CD14-positive monocyte (primary cell): ENCODE measurements at regions not wholly inside any gene's neighbourhood (a gene's known extent, or its start where the extent isn't known, plus 50 kb on each side); places are given as distances from the start of the nearest gene placed in this dataset.

Experiments used
- DNase-seq, 3 donors: peaks; one replicate each; pipeline ENCODE4 v3.0.0-alpha.2; 2011 to 2022
- H2AFZ ChIP-seq: 2 replicates; pipeline ENCODE4 v1.6.0; 2012; ENCODE audit warnings: mild to moderate bottlenecking, low read depth, low read length, inconsistent platforms; ENCODE audit not compliant: insufficient read depth, poor library complexity, severe bottlenecking
- H3K27ac ChIP-seq, 2 donors: 1 replicate in 1 of 2; 2 replicates in 1 of 2; pipeline ENCODE4 v1.5.1; 2012 to 2013; ENCODE audit warnings: low read length in 2 of 2, control low read depth in 1 of 2, inconsistent platforms in 1 of 2, low read depth in 1 of 2, mild to moderate bottlenecking in 1 of 2
- H3K27me3 ChIP-seq, 2 donors: one replicate each; pipeline versions ENCODE4 v1.6.0 to v1.6.1; 2011 to 2013; ENCODE audit warnings: low read length in 2 of 2; ENCODE audit not compliant: control insufficient read depth in 2 of 2, insufficient read depth in 2 of 2
- H3K36me3 ChIP-seq, 2 donors: replicated peaks in 1 of 2; 1 replicate in 1 of 2; 2 replicates in 1 of 2; pipeline versions ENCODE4 v1.5.1 to v1.6.1; 2012 to 2013; ENCODE audit warnings: low read length in 2 of 2, control low read depth in 1 of 2, inconsistent platforms in 1 of 2, mild to moderate bottlenecking in 1 of 2; ENCODE audit not compliant: insufficient read depth in 2 of 2, control insufficient read depth in 1 of 2
- H3K4me1 ChIP-seq, 2 donors: 1 replicate in 1 of 2; 2 replicates in 1 of 2; pipeline versions ENCODE4 v1.5.1 to v1.6.1; 2012 to 2013; ENCODE audit warnings: low read length in 2 of 2, control low read depth in 1 of 2, inconsistent platforms in 1 of 2, mild to moderate bottlenecking in 1 of 2, moderate library complexity in 1 of 2; ENCODE audit not compliant: insufficient read depth in 2 of 2, control insufficient read depth in 1 of 2
- H3K4me2 ChIP-seq: replicated peaks from 2 replicates; pipeline ENCODE3; 2012; ENCODE audit warnings: low read length, moderate library complexity, mild to moderate bottlenecking; ENCODE audit not compliant: poor library complexity, severe bottlenecking; ENCODE audit errors: extremely low read depth
- H3K4me3 ChIP-seq, 3 experiments: fragments of 200-600 bp in 1 of 3; sonication (generic) in 1 of 3; replicated peaks in 1 of 3; 1 replicate in 2 of 3; 2 replicates in 1 of 3; pipeline ENCODE4 v1.5.1; 2011 to 2013; ENCODE audit warnings: low read length in 3 of 3, mild to moderate bottlenecking in 3 of 3, control low read depth in 2 of 3, low read depth in 2 of 3, inconsistent platforms in 1 of 3, moderate library complexity in 1 of 3
- H3K79me2 ChIP-seq: 2 replicates; pipeline ENCODE4 v1.6.0; 2012; ENCODE audit warnings: mild to moderate bottlenecking, control low read depth, inconsistent platforms, low read length, moderate library complexity; ENCODE audit not compliant: insufficient read depth
- H3K9ac ChIP-seq: 2 replicates; pipeline ENCODE4 v1.6.0; 2017; ENCODE audit warnings: low read length, mild to moderate bottlenecking; ENCODE audit not compliant: insufficient read depth, poor library complexity, severe bottlenecking
- H3K9me3 ChIP-seq, 2 donors: replicated peaks in 1 of 2; 1 replicate in 1 of 2; 2 replicates in 1 of 2; pipeline versions ENCODE4 v1.5.1 to v1.6.1; 2012 to 2013; ENCODE audit warnings: low read length in 2 of 2, control low read depth in 1 of 2; ENCODE audit not compliant: control insufficient read depth in 1 of 2, insufficient read depth in 1 of 2
- H4K20me1 ChIP-seq: 2 replicates; pipeline ENCODE4 v1.6.0; 2012; ENCODE audit warnings: mild to moderate bottlenecking, low read length, control low read depth, moderate library complexity; ENCODE audit not compliant: insufficient read depth
- H3K27ac Mint-ChIP-seq, 7 donors: one replicate each; pipeline ENCODE4 v1.8.0; 2020; ENCODE audit warnings: mild to moderate bottlenecking in 7 of 7, mixed read lengths in 7 of 7, moderate library complexity in 6 of 7, inconsistent platforms in 2 of 7
- H3K27me3 Mint-ChIP-seq, 3 donors: one replicate each; pipeline ENCODE4 v1.8.0; 2021 to 2022; ENCODE audit warnings: low read depth in 3 of 3, mild to moderate bottlenecking in 3 of 3, mixed read lengths in 3 of 3, moderate library complexity in 3 of 3, inconsistent platforms in 1 of 3
- H3K36me3 Mint-ChIP-seq, 2 donors: one replicate each; pipeline ENCODE4 v1.8.0; 2020; ENCODE audit warnings: mixed read lengths in 2 of 2, inconsistent platforms in 1 of 2, mild to moderate bottlenecking in 1 of 2
- H3K4me1 Mint-ChIP-seq: one replicate; pipeline ENCODE4 v1.8.0; 2020; ENCODE audit warnings: mild to moderate bottlenecking, mixed read lengths
- H3K4me3 Mint-ChIP-seq, 2 donors: one replicate each; pipeline ENCODE4 v1.8.0; 2020; ENCODE audit warnings: mild to moderate bottlenecking in 2 of 2, mixed read lengths in 2 of 2, moderate library complexity in 1 of 2
- H3K9me3 Mint-ChIP-seq, 7 donors: one replicate each; pipeline ENCODE4 v1.8.0; 2020 to 2022; ENCODE audit warnings: mixed read lengths in 7 of 7, mild to moderate bottlenecking in 6 of 7, moderate library complexity in 6 of 7, inconsistent platforms in 2 of 7
- WGBS: methylation state at CpG from one replicate; pipeline ENCODE4 v1.1.5; 2013; ENCODE audit warnings: missing lambda C conversion rate; ENCODE audit not compliant: insufficient coverage; 5-methylcytosine and 5-hydroxymethylcytosine counted together
- intact Hi-C, 2 donors: fragments of 100-400 bp; cut with micrococcal nuclease; formaldehyde crosslinking; loops; one replicate each; pipeline versions ENCODE4 v1.15.0 to v1.15.1; 2023
- TF ChIP-seq, protein P1 (sequence below): fragments of 200-600 bp; IDR thresholded peaks from one replicate; pipeline ENCODE4 v1.8.0; 2022; ENCODE audit warnings: antibody characterized with exemption, mild to moderate bottlenecking

DNA sequence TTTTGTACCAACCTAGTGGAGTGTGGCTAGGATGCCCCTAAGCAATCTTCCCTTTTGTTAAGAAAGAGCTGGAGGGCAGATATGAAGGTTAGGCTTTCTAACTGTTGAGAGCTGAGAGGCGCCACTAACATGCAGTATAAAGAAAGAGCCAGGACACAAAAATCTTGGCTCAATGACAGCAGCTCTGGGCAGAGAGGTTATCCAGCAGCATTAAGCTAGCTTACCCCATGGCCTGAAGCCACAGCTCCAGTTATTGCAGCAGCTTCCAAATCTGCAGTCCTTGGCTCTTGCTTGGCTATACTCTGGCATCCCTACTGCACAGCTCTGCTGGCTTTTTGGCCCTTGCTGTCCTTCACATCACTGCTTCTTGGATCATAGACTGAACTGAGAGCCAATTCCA is 213.4 kb downstream of the GPD2 start:
- H3K27ac Mint-ChIP-seq = no peak overlapping the region

DNA sequence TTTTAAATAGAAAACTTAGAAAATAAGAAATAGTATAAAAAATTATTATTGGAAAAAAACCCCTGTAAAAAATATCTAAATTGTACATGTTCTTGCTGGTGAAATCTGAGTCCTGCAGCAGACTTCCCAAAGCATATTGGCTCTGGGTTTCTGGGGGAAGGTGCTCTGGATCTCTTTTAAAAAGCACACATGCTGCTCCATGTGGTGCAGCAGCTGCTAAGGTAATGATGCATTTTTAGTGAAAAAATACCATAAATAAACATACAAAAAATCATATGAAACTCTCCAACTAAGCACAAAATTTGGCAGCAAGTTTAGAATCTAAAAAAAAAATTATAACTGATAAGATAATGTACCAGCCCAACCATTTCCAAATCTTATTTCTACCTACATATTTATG is 216.5 kb downstream of the GPD2 start:
- Mint-ChIP-seq H3K4me1 (peaks cover 10% of the 10 kb centered on the region), H3K27ac (no peak overlapping the region), H3K4me3 (no peak overlapping the region), H3K9me3 (peaks cover 0 to 8% (median 0%) of the 10 kb centered on the region in 7 donors), H3K36me3 (no peaks in the 10 kb centered on the region), H3K27me3 (peaks cover 0 to 2% (median 1%) of the 10 kb centered on the region in 3 donors)
- DNase-seq = no peak
- Histone ChIP-seq H3K4me3 (no peak overlapping the region), H3K36me3 (no peaks in the 10 kb centered on the region), H3K4me1 (peaks cover 2% of the 10 kb centered on the region in 2 donors), H3K9ac (no peak overlapping the region), H4K20me1 (no peaks in the 10 kb centered on the region), H3K27me3 (no peaks in the 10 kb centered on the region), H3K4me2 (no peak overlapping the region), H2AFZ (no peak overlapping the region), H3K79me2 (no peaks in the 10 kb centered on the region), H3K27ac (no peak overlapping the region), H3K9me3 (no peaks in the 10 kb centered on the region)
- TF ChIP-seq, protein P1, sequence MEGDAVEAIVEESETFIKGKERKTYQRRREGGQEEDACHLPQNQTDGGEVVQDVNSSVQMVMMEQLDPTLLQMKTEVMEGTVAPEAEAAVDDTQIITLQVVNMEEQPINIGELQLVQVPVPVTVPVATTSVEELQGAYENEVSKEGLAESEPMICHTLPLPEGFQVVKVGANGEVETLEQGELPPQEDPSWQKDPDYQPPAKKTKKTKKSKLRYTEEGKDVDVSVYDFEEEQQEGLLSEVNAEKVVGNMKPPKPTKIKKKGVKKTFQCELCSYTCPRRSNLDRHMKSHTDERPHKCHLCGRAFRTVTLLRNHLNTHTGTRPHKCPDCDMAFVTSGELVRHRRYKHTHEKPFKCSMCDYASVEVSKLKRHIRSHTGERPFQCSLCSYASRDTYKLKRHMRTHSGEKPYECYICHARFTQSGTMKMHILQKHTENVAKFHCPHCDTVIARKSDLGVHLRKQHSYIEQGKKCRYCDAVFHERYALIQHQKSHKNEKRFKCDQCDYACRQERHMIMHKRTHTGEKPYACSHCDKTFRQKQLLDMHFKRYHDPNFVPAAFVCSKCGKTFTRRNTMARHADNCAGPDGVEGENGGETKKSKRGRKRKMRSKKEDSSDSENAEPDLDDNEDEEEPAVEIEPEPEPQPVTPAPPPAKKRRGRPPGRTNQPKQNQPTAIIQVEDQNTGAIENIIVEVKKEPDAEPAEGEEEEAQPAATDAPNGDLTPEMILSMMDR = no peak
- intact Hi-C loops = no loop called here

More for the DNA sequence above, 213.4 kb downstream of the GPD2 start:
- no peaks in the 10 kb centered on the region for H3K36me3 Mint-ChIP-seq
- Histone ChIP-seq H3K36me3 (no peaks in the 10 kb centered on the region), H3K27me3 (no peaks in the 10 kb centered on the region), H2AFZ (no peak overlapping the region), H3K4me3 (no peak overlapping the region), H3K9ac (no peak overlapping the region), H3K27ac (no peak overlapping the region), H3K79me2 (no peaks in the 10 kb centered on the region), H3K4me2 (no peak overlapping the region), H4K20me1 (no peaks in the 10 kb centered on the region), H3K9me3 (no peaks in the 10 kb centered on the region), H3K4me1 (no peaks in the 10 kb centered on the region)
- TF ChIP-seq, protein P1 = no peak
- peaks cover 4% of the 10 kb centered on the region for H3K4me1 Mint-ChIP-seq
- H3K4me3 Mint-ChIP-seq = no peak overlapping the region
- WGBS = 100% methylated on average over 1 of the region's 1 CpG
- H3K27me3 Mint-ChIP-seq = peaks cover 0 to 8% (median 3%) of the 10 kb centered on the region in 3 donors
- no peak for DNase-seq
- peaks cover 0 to 8% (median 2%) of the 10 kb centered on the region in 7 donors for H3K9me3 Mint-ChIP-seq
- intact Hi-C loops = no loop called here
